ENCODE measurements at regions not wholly inside any gene's neighbourhood (a gene's known extent, or its start where the extent isn't known, plus 50 kb on each side); places are given as distances from the start of the nearest gene placed in this dataset.

DNA sequence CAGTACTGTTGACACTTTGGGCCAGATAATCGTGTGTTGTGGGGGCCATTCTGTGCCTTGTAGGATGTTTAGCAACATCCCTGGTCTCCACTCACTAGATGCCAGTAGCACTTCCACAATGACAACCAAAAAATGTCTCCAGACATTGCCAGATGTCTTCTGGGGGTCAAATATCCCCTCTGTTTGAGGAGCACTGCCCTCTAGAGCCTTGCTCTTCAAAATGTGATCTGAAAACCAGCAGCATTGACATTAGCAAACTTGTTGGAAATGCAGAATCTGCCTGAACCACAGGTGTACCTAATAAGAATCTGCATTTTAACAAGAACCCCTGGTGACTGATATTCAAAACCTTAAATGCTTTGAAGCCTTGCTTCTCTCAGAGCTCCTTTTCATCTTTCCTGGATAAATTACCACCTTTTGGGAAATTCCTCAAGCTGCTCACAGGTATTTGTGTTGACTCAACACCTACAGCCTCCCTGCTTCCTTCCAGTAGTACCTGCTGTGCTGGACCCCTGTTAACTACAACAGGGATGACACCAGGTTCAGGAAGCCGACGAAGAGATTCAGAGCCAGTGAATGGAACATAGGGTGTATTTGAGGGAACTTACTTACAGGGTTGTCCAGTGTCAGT, 459.0 kb upstream of the NR3C2 start:
- TF ChIP-seq ZNF175 (tag by site-specific recombination; IDR thresholded peaks at IDR 0.05): no peak
- TF ChIP-seq MYNN (tag by site-specific recombination; IDR thresholded peaks at IDR 0.05; ENCODE audit: borderline replicate concordance): no peak
- TF ChIP-seq, protein P1, sequence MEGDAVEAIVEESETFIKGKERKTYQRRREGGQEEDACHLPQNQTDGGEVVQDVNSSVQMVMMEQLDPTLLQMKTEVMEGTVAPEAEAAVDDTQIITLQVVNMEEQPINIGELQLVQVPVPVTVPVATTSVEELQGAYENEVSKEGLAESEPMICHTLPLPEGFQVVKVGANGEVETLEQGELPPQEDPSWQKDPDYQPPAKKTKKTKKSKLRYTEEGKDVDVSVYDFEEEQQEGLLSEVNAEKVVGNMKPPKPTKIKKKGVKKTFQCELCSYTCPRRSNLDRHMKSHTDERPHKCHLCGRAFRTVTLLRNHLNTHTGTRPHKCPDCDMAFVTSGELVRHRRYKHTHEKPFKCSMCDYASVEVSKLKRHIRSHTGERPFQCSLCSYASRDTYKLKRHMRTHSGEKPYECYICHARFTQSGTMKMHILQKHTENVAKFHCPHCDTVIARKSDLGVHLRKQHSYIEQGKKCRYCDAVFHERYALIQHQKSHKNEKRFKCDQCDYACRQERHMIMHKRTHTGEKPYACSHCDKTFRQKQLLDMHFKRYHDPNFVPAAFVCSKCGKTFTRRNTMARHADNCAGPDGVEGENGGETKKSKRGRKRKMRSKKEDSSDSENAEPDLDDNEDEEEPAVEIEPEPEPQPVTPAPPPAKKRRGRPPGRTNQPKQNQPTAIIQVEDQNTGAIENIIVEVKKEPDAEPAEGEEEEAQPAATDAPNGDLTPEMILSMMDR (tag by site-specific recombination; IDR thresholded peaks at IDR 0.05): no peak
- TF ChIP-seq ZEB2 (tag by site-specific recombination; IDR thresholded peaks at IDR 0.05): no peak
- TF ChIP-seq MEIS1 (CRISPR knock-in tag; IDR thresholded peaks at IDR 0.05; ENCODE audit: borderline replicate concordance): no peak
- no peak for TF ChIP-seq GLI4 (tag by site-specific recombination; IDR thresholded peaks at IDR 0.05)
